Smooth muscle cell (in vitro differentiated cells): ENCODE measurements at regions not wholly inside any gene's neighbourhood (a gene's known extent, or its start where the extent isn't known, plus 50 kb on each side); places are given as distances from the start of the nearest gene placed in this dataset.

Experiments
- DNase-seq: peaks from one replicate; lab custom pipeline; 2025; ENCODE audit not compliant: unreplicated experiment; lab: John Stamatoyannopoulos, UW
- H2AFZ ChIP-seq: fragments of 200-600 bp; sonication (generic); 2 replicates; pipeline ENCODE4 v1.6.0; 2016; ENCODE audit warnings: antibody characterized with exemption, low read depth, mild to moderate bottlenecking
- H3F3A ChIP-seq: fragments of 200-600 bp; sonication (generic); 2 replicates; pipeline ENCODE4 v1.6.0; 2017; ENCODE audit warnings: antibody characterized with exemption, low read depth
- H3K27ac ChIP-seq: fragments of 200-600 bp; sonication (generic); 2 replicates; pipeline ENCODE4 v1.5.1; 2016; ENCODE audit warnings: low read depth, mild to moderate bottlenecking
- H3K27me3 ChIP-seq: fragments of 200-600 bp; sonication (generic); 2 replicates; pipeline ENCODE4 v1.6.1; 2016; ENCODE audit warnings: low read depth, mild to moderate bottlenecking
- H3K36me3 ChIP-seq: fragments of 200-600 bp; sonication (generic); 2 replicates; pipeline ENCODE4 v1.5.1; 2016; ENCODE audit warnings: low read depth
- H3K4me1 ChIP-seq: fragments of 200-600 bp; sonication (generic); 2 replicates; pipeline ENCODE4 v1.5.1; 2016; ENCODE audit warnings: low read depth
- H3K4me2 ChIP-seq: fragments of 200-600 bp; sonication (generic); 2 replicates; pipeline ENCODE4 v1.6.0; 2016; ENCODE audit warnings: mild to moderate bottlenecking
- H3K4me3 ChIP-seq: fragments of 200-600 bp; sonication (generic); 2 replicates; pipeline ENCODE4 v1.5.1; 2016; ENCODE audit warnings: mild to moderate bottlenecking
- H3K79me2 ChIP-seq: fragments of 200-600 bp; sonication (generic); 2 replicates; pipeline ENCODE4 v1.6.0; 2016; ENCODE audit warnings: low read depth, mild to moderate bottlenecking
- H3K9ac ChIP-seq: fragments of 200-600 bp; sonication (generic); 2 replicates; pipeline ENCODE4 v1.6.0; 2016; ENCODE audit warnings: low read depth
- H3K9me3 ChIP-seq: fragments of 200-600 bp; sonication (generic); replicated peaks from 2 replicates; pipeline ENCODE4 v1.5.1; 2016; ENCODE audit warnings: low read depth
- H4K20me1 ChIP-seq: fragments of 200-600 bp; sonication (generic); 2 replicates; pipeline ENCODE4 v1.6.0; 2016; ENCODE audit warnings: low read depth
- CTCF ChIP-seq: fragments of 200-600 bp; sonication (generic); IDR thresholded peaks from 2 replicates; pipeline ENCODE4 v1.5.1; 2017; ENCODE audit warnings: borderline replicate concordance, mild to moderate bottlenecking, antibody characterized with exemption; ENCODE audit not compliant: insufficient read depth, poor library complexity, severe bottlenecking
- WGBS: methylation state at CpG from one replicate; pipeline ENCODE4 v1.1.7; 2016; ENCODE audit warnings: low lambda C conversion rate; 5-methylcytosine and 5-hydroxymethylcytosine counted together

- Histone ChIP-seq H3K9me3 (no peaks in the 10 kb centered on the region), H2AFZ (no peak overlapping the region), H3K27ac (no peak overlapping the region), H3K4me2 (no peak overlapping the region), H4K20me1 (no peaks in the 10 kb centered on the region), H3K36me3 (no peaks in the 10 kb centered on the region), H3K79me2 (no peaks in the 10 kb centered on the region), H3K9ac (no peak overlapping the region), H3K27me3 (no peaks in the 10 kb centered on the region), H3F3A (no peaks in the 10 kb centered on the region), H3K4me1 (peaks cover 5% of the 10 kb centered on the region), H3K4me3 (no peak overlapping the region)
- WGBS: 84% methylated on average over 9 of the region's 9 CpGs
- TF ChIP-seq CTCF: no peak
- DNase-seq: no peak
These were observed 302.7 kb downstream of the MAN2A1 start for GRCh38 chr5:109992264-109992915.

- H4K20me1 ChIP-seq: no peaks in the 10 kb centered on the region
- DNase-seq: no peak
- H3F3A ChIP-seq: no peaks in the 10 kb centered on the region
- H3K4me3 ChIP-seq: no peak overlapping the region
- no peak for TF ChIP-seq CTCF
- H3K36me3 ChIP-seq: no peaks in the 10 kb centered on the region
- peaks cover 5% of the 10 kb centered on the region for H3K4me1 ChIP-seq
- WGBS: 87% methylated on average over 2 of the region's 2 CpGs
- H3K9me3 ChIP-seq: no peaks in the 10 kb centered on the region
- no peak overlapping the region for H2AFZ ChIP-seq
- H3K9ac ChIP-seq: no peak overlapping the region
- no peaks in the 10 kb centered on the region for H3K79me2 ChIP-seq
- no peak overlapping the region for H3K27ac ChIP-seq
- H3K4me2 ChIP-seq: no peak overlapping the region
- no peaks in the 10 kb centered on the region for H3K27me3 ChIP-seq
These were observed 304.4 kb downstream of the MAN2A1 start for GRCh38 chr5:109994135-109994534.

- 79% methylated on average over 2 of the region's 2 CpGs for WGBS
- no peak for TF ChIP-seq CTCF
- Histone ChIP-seq H2AFZ (no peak overlapping the region), H3K27me3 (no peaks in the 10 kb centered on the region), H3K9me3 (no peaks in the 10 kb centered on the region), H3K9ac (no peak overlapping the region), H3K4me1 (peaks cover 5% of the 10 kb centered on the region), H3F3A (no peaks in the 10 kb centered on the region), H3K36me3 (no peaks in the 10 kb centered on the region), H3K4me2 (no peak overlapping the region), H3K4me3 (no peak overlapping the region), H4K20me1 (no peaks in the 10 kb centered on the region), H3K79me2 (no peaks in the 10 kb centered on the region), H3K27ac (no peak overlapping the region)
- no peak for DNase-seq
These were observed 306.5 kb downstream of the MAN2A1 start for GRCh38 chr5:109996246-109996645.

GRCh38 chr5:109997161-109997560 is 307.4 kb downstream of the MAN2A1 start:
- peaks cover 5% of the 10 kb centered on the region for H3K4me1 ChIP-seq
- WGBS: 45% methylated on average over 3 of the region's 3 CpGs
- H3K4me3 ChIP-seq: no peak overlapping the region
- H3K4me2 ChIP-seq: no peak overlapping the region
- H3K36me3 ChIP-seq: no peaks in the 10 kb centered on the region
- no peaks in the 10 kb centered on the region for H3K9me3 ChIP-seq
- no peak for TF ChIP-seq CTCF
- no peak for DNase-seq
- no peaks in the 10 kb centered on the region for H3K79me2 ChIP-seq
- H2AFZ ChIP-seq: no peak overlapping the region
- H4K20me1 ChIP-seq: no peaks in the 10 kb centered on the region
- H3K27me3 ChIP-seq: no peaks in the 10 kb centered on the region
- no peak overlapping the region for H3K27ac ChIP-seq
- no peaks in the 10 kb centered on the region for H3F3A ChIP-seq
- H3K9ac ChIP-seq: no peak overlapping the region
